ENCODE measurements at regions not wholly inside any gene's neighbourhood (a gene's known extent, or its start where the extent isn't known, plus 50 kb on each side); places are given as distances from the start of the nearest gene placed in this dataset.

DNA sequence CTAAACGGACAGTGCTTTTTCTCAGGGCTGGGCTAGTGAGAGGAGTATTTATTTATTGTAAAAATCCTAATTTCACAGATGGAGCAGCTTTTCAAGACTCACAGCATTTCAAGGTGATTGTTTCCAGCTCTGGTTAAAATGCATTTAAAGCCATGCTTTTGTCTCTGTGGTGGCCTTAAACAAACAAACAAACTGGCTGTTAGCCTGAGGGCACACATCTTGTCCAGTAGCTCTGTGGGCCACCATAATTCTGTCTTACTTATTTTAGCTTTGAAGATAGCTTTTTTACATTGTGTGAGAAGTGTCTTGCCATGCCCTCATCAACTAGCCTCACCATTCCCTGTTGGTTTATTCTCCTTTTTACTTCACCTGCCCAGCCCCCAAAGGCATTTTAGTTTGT, 218.2 kb downstream of the PSAT1 start:
- H3K4me3 ChIP-seq (ENCODE audit: low read depth, low read length): no peak overlapping the region
- TF ChIP-seq, protein P1, sequence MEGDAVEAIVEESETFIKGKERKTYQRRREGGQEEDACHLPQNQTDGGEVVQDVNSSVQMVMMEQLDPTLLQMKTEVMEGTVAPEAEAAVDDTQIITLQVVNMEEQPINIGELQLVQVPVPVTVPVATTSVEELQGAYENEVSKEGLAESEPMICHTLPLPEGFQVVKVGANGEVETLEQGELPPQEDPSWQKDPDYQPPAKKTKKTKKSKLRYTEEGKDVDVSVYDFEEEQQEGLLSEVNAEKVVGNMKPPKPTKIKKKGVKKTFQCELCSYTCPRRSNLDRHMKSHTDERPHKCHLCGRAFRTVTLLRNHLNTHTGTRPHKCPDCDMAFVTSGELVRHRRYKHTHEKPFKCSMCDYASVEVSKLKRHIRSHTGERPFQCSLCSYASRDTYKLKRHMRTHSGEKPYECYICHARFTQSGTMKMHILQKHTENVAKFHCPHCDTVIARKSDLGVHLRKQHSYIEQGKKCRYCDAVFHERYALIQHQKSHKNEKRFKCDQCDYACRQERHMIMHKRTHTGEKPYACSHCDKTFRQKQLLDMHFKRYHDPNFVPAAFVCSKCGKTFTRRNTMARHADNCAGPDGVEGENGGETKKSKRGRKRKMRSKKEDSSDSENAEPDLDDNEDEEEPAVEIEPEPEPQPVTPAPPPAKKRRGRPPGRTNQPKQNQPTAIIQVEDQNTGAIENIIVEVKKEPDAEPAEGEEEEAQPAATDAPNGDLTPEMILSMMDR (IDR thresholded peaks at IDR 0.05; ENCODE audit: low read depth, low read length): no peak

DNA sequence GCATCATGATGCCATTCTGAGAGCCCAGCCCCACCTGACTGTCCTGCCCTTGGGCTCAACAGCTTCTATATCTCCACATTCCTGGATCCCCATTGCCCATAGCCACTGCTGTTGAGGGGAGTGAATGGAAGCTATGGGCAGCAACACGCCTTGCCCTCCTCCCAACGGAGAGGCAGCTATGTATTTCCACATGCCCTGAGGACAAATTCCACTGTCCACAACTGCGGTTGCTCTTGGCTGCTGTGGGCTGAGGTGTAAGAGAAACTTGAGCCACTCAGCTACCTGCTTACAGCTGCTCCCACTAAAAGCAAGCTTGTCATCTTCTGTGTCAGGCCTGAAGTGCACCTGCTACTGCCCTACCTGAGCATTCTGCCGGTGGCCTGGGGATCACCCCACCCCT, 222.9 kb downstream of the PSAT1 start:
- no peak overlapping the region for H3K4me3 ChIP-seq (ENCODE audit: low read depth, low read length)
- TF ChIP-seq, protein P1 (IDR thresholded peaks at IDR 0.05; ENCODE audit: low read depth, low read length): no peak

DNA sequence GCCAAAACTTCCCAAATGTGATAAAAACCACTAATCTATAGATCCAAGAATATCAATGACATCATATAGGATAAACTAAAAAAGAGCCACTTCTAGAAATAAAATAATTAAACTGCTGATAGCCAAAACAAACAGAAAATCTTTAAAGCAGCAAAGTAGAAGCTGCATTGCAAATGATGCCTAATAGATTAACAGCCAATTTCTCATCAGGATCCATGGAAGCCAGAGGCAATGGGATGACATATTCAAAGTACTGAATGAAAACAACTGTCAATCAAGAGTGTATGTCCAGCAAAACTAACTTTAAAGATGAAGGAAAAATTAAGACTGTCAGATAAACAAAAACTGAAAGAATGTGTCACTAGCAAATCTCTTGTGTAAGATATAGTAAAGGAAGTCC, 224.8 kb downstream of the PSAT1 start:
- TF ChIP-seq, protein P1 (IDR thresholded peaks at IDR 0.05; ENCODE audit: low read depth, low read length): no peak
- no peak overlapping the region for H3K4me3 ChIP-seq (ENCODE audit: low read depth, low read length)

DNA sequence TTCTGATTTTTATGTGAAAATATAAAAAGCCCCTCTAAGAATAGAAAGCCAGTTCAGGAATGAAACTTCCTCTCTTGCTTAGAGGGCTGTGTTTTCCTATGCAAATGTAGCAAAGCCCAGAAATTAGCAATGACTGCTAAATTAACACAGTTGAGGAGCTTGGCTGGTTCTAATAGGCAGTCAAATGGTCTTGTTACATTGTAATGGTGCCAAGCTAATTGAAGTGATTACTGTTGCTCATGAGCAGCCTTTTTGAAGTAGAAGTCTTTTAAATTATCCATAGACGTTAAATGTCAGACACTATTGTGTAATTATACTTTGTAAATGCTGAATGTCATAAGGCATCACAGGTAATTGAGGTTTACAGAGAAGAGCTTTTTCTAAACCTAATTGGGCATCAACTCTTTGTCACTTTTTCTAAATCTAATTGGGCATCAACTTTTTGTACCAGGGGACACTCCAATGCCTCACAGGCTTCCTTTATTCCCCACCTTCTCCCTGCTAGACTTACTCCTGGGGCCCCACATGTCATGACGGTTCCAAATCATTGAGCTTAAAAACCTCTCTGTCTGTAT, 229.1 kb downstream of the PSAT1 start:
- H3K4me3 ChIP-seq (ENCODE audit: low read depth, low read length): no peak overlapping the region
- TF ChIP-seq, protein P1 (IDR thresholded peaks at IDR 0.05; ENCODE audit: low read depth, low read length): no peak

DNA sequence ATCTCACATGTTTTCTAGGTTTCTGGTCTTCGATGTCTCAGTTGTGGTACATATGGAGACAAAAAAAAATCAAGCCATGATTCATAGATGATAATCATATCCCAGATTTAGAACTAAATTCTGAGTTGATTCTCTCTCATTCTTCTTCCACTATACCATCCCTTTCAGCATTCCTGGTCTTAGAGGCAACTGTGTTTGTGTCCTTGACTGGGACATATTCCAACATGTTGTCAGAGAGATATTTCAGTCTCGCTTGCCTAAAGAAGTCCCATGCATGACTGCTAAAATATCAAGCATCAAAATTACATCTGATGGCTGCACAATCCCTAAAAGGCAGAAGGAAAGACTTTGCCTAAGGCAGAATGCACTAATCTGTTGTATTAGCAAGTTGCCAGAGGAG, 236.6 kb downstream of the PSAT1 start:
- TF ChIP-seq, protein P1 (IDR thresholded peaks at IDR 0.05; ENCODE audit: low read depth, low read length): no peak
- no peak overlapping the region for H3K4me3 ChIP-seq (ENCODE audit: low read depth, low read length)

DNA sequence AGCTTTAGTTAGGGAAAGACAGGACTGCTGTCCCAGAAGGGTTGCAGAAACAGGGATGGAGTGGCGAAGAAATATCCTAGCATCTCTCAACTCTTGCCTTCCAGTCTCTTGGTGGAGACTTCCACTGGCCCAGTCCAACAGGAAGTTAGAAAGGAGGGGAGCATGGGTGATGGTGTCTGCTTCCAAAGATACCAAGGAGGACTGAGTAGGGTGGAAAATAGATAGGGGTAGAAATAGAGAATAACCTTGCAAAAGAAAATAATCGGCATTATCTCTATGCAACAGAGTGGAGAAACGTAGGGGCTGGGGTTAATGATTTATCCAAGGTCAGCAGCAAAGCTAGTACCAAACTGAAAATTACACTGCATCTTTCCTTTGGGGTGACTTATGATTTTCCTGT, 242.3 kb downstream of the PSAT1 start:
- no peak overlapping the region for H3K4me3 ChIP-seq (ENCODE audit: low read depth, low read length)
- TF ChIP-seq, protein P1 (IDR thresholded peaks at IDR 0.05; ENCODE audit: low read depth, low read length): no peak

DNA sequence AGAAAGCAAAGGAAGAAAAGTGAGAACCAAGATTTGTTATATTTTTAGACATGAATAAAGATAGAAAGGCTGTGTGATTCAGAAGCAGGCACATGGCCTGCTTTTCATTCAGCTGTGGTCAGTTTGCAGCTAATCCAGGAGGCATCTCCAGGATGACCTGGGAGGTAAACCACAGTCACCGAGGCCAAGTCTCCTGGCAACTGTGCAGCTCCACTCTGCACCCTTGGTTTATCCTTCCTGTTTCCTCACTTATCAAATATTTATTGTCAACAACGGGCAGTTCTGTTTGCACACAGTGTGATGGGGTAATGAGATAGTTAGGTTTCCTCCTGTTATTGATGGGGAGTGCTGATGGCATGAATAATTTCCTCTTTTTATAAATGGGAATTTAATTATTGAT, 243.0 kb downstream of the PSAT1 start:
- TF ChIP-seq, protein P1 (IDR thresholded peaks at IDR 0.05; ENCODE audit: low read depth, low read length): no peak
- no peak overlapping the region for H3K4me3 ChIP-seq (ENCODE audit: low read depth, low read length)
